A673 (cell line): ENCODE measurements at regions not wholly inside any gene's neighbourhood (a gene's known extent, or its start where the extent isn't known, plus 50 kb on each side); places are given as distances from the start of the nearest gene placed in this dataset.

Experiments used
- CTCF ChIP-seq: fragments of 300-800, 200-600 bp; sonication (generic); conservative IDR thresholded peaks from 2 replicates; pipeline ENCODE4 v1.5.1; 2017; ENCODE audit warnings: low read depth, mild to moderate bottlenecking, antibody characterized with exemption, low read length, moderate library complexity, mixed read lengths
- EZH2 ChIP-seq: fragments of 200-600 bp; sonication (generic); IDR thresholded peaks from 2 replicates; pipeline ENCODE4 v1.6.1; 2017; ENCODE audit warnings: borderline replicate concordance, low read depth, mild to moderate bottlenecking, mixed read lengths, antibody characterized with exemption, low read length; ENCODE audit not compliant: poor library complexity, severe bottlenecking

DNA sequence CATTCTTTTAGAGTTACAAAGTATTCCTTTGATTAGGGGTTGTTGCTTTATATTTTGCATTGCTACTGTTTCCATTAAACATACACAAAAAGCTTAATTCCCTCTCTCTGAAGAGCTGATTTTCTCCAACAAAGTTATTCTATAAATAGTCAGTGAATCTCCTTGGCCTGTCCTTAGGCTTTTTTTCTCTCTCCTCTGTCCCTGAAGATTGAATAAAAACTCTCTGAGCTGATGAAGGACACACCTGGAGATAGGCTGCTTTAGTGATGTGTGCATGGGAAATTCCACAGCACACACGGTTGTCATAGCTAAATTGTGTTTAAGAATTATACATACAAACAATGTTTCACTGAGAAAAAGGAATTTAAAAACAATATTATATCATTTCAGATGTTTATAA, 90.5 kb upstream of the TMEM106B start:
- TF ChIP-seq EZH2 (no peak), CTCF (no peak)
